Endothelial cell of umbilical vein (primary cell): ENCODE measurements at regions not wholly inside any gene's neighbourhood (a gene's known extent, or its start where the extent isn't known, plus 50 kb on each side); places are given as distances from the start of the nearest gene placed in this dataset.

Experiments
- BruUV-seq: library from RNA; stranded (reverse); fragments of 400-500 nt; replicated peaks from 2 replicates; lab custom pipeline; 2021; lab: Mats Ljungman, UMichigan
- CTCF ChIA-PET: fragments of 300-600, 350-600 bp; sonication (Branson Sonifier 250); formaldehyde crosslinking; loops from one replicate; lab custom pipeline; 2021; ENCODE audit warnings: antibody characterized with exemption, inconsistent platforms; lab: Charles Lee
- POLR2A ChIA-PET: fragments of 300-600, 350-600 bp; sonication (Branson Sonifier 250); formaldehyde crosslinking; loops from one replicate; lab custom pipeline; 2021; ENCODE audit warnings: antibody characterized with exemption, inconsistent platforms; lab: Charles Lee
- DNase-seq: peaks from one replicate; pipeline ENCODE4 v3.0.0-alpha.2; 2011; ENCODE audit warnings: low read depth, low spot score
- FAIRE-seq: peaks from 2 replicates; lab custom pipeline; 2011; peaks lifted over from hg19 to GRCh38; lab: Jason Lieb, UNC
- H2AFZ ChIP-seq: 2 replicates; pipeline ENCODE4 v1.6.0; 2012; ENCODE audit warnings: low read depth, low read length, control low read depth, inconsistent platforms
- H3K27ac ChIP-seq: 2 replicates; pipeline ENCODE4 v1.5.1; 2011; ENCODE audit warnings: low read depth, mild to moderate bottlenecking, control low read depth, low read length, moderate library complexity; ENCODE audit not compliant: insufficient read depth
- H3K27me3 ChIP-seq, 2 experiments: 2 replicates each; pipeline versions ENCODE4 v1.6.0 to v1.6.1; 2011; ENCODE audit warnings: low read length in 2 of 2, mixed read lengths in 1 of 2; ENCODE audit not compliant: control insufficient read depth in 2 of 2, insufficient read depth in 2 of 2
- H3K36me3 ChIP-seq, 2 experiments: 2 replicates in 1 of 2; 3 replicates in 1 of 2; pipeline ENCODE4 v1.5.1; 2011; ENCODE audit warnings: low read length in 2 of 2, mild to moderate bottlenecking in 1 of 2, moderate library complexity in 1 of 2; ENCODE audit not compliant: control insufficient read depth in 2 of 2, insufficient read depth in 2 of 2; ENCODE audit errors: extremely low read depth in 1 of 2
- H3K4me1 ChIP-seq: 3 replicates; pipeline ENCODE4 v1.5.1; 2011; ENCODE audit warnings: mild to moderate bottlenecking, low read length; ENCODE audit not compliant: control insufficient read depth, insufficient read depth; ENCODE audit errors: extremely low read depth
- H3K4me2 ChIP-seq: 2 replicates; pipeline ENCODE4 v1.6.1; 2011; ENCODE audit warnings: low read length, control low read depth, mixed read lengths; ENCODE audit not compliant: insufficient read depth
- H3K4me3 ChIP-seq, 3 experiments: fragments of 200-600 bp in 1 of 3; sonication (generic), shearing (Covaris generic) in 1 of 3; replicated peaks in 1 of 3; 2 replicates each; pipeline ENCODE4 v1.5.1; 2011 to 2016; ENCODE audit warnings: control low read depth in 3 of 3, low read length in 3 of 3, mild to moderate bottlenecking in 2 of 3, inconsistent platforms in 1 of 3, low read depth in 1 of 3, moderate library complexity in 1 of 3; ENCODE audit not compliant: insufficient read depth in 1 of 3
- H3K79me2 ChIP-seq: 2 replicates; pipeline ENCODE4 v1.6.0; 2012; ENCODE audit warnings: low read length, inconsistent platforms; ENCODE audit not compliant: control insufficient read depth, insufficient read depth
- H3K9ac ChIP-seq: replicated peaks from 2 replicates; pipeline ENCODE3; 2011; ENCODE audit warnings: low read length, control low read depth; ENCODE audit not compliant: insufficient read depth; ENCODE audit errors: extremely low read depth
- H3K9me1 ChIP-seq: replicated peaks from 3 replicates; pipeline ENCODE4 v1.6.0; 2011; ENCODE audit warnings: mild to moderate bottlenecking, low read length; ENCODE audit not compliant: control insufficient read depth, insufficient read depth; ENCODE audit errors: extremely low read depth
- H3K9me3 ChIP-seq: replicated peaks from 2 replicates; pipeline ENCODE4 v1.5.1; 2012; ENCODE audit warnings: low read length, inconsistent platforms; ENCODE audit not compliant: control insufficient read depth, insufficient read depth
- H4K20me1 ChIP-seq: replicated peaks from 2 replicates; pipeline ENCODE3; 2011; ENCODE audit warnings: mild to moderate bottlenecking, low read length; ENCODE audit not compliant: control insufficient read depth, insufficient read depth; ENCODE audit errors: extremely low read depth
- CTCF ChIP-seq, 2 donors: IDR thresholded peaks; 1 replicate in 1 of 2; 2 replicates in 1 of 2; pipeline ENCODE4 v1.5.1; 2011; ENCODE audit warnings: low read length in 2 of 2, mild to moderate bottlenecking in 2 of 2, moderate library complexity in 2 of 2, control low read depth in 1 of 2, inconsistent platforms in 1 of 2, low read depth in 1 of 2; ENCODE audit not compliant: insufficient read depth in 1 of 2; ENCODE audit errors: extremely low read depth in 1 of 2
- EZH2 ChIP-seq: IDR thresholded peaks from 2 replicates; pipeline ENCODE4 v1.6.1; 2012; ENCODE audit warnings: borderline replicate concordance, low read depth, mild to moderate bottlenecking, moderate library complexity, low read length, inconsistent platforms; ENCODE audit not compliant: severe bottlenecking
- FOS ChIP-seq: IDR thresholded peaks from 2 replicates; pipeline ENCODE4 v1.6.1; 2011; ENCODE audit warnings: mild to moderate bottlenecking, low read length, moderate library complexity, borderline replicate concordance; ENCODE audit not compliant: insufficient read depth
- GATA2 ChIP-seq: IDR thresholded peaks from 2 replicates; pipeline ENCODE4 v1.7.0; 2011; ENCODE audit warnings: low read depth, mild to moderate bottlenecking, moderate library complexity, mixed read lengths, low read length; ENCODE audit not compliant: insufficient read length, insufficient read depth
- JUN ChIP-seq: IDR thresholded peaks from 2 replicates; pipeline ENCODE4 v1.6.1; 2011; ENCODE audit warnings: borderline replicate concordance, low read depth; ENCODE audit not compliant: insufficient read length, insufficient read depth
- MAX ChIP-seq: IDR thresholded peaks from 2 replicates; pipeline ENCODE4 v1.6.1; 2011; ENCODE audit not compliant: insufficient read depth, insufficient read length
- MYC ChIP-seq: IDR thresholded peaks from one replicate; pipeline ENCODE4 v1.6.1; 2011; ENCODE audit warnings: mild to moderate bottlenecking, low read depth, low read length
- POLR2A ChIP-seq: IDR thresholded peaks from 2 replicates; pipeline ENCODE4 v1.6.1; 2012; ENCODE audit warnings: low read depth, mild to moderate bottlenecking, control low read depth, low read length
- POLR2AphosphoS5 ChIP-seq: IDR thresholded peaks from 2 replicates; pipeline ENCODE4 v1.6.1; 2012; ENCODE audit warnings: low read depth, mild to moderate bottlenecking, control low read depth, low read length, moderate library complexity; ENCODE audit not compliant: insufficient read depth
- dilution Hi-C: fragments of 300-500 bp; cut with MboI; formaldehyde crosslinking; loops from one replicate; pipeline ENCODE4 v1.15.0; 2019; ENCODE audit warnings: low sequenced_read_pairs; ENCODE audit not compliant: extremely low pct_ligation_motif_present
- intact Hi-C: fragments of 100-400 bp; cut with micrococcal nuclease; formaldehyde crosslinking; loops from one replicate; pipeline ENCODE4 v1.10.0; 2022

- BruUV-seq: no TSS peak
- Histone ChIP-seq H3K27ac (no peak overlapping the region), H3K27me3 (no peaks in the 10 kb centered on the region), H3K9ac (no peak overlapping the region), H4K20me1 (no peaks in the 10 kb centered on the region), H3K36me3 (no peaks in the 10 kb centered on the region), H3K79me2 (no peaks in the 10 kb centered on the region), H3K4me1 (no peaks in the 10 kb centered on the region), H3K4me2 (no peak overlapping the region), H3K9me1 (no peaks in the 10 kb centered on the region), H2AFZ (no peak overlapping the region), H3K9me3 (no peaks in the 10 kb centered on the region), H3K4me3 (no peak overlapping the region)
- FAIRE-seq (no peak), DNase-seq (no peak)
- ChIA-PET CTCF (no interaction called here), POLR2A (no interaction called here)
- TF ChIP-seq GATA2: no peak
- no peak for TF ChIP-seq CTCF (IDR thresholded peaks at IDR 0.05; ENCODE audit: extremely low read depth in 1 of 2, insufficient read depth in 1 of 2, low read depth in 1 of 2, low read length in 2 of 2)
- intact Hi-C loops (no loop called here), dilution Hi-C loops (no loop called here)
These were observed 94.9 kb downstream of the SLC4A3 start for GRCh38 chr2:219722276-219722879.

GRCh38 chr2:219723311-219723710 is 95.9 kb downstream of the SLC4A3 start:
- no peaks in the 10 kb centered on the region for H4K20me1 ChIP-seq
- no peak overlapping the region for H3K9ac ChIP-seq
- no peaks in the 10 kb centered on the region for H3K79me2 ChIP-seq
- H2AFZ ChIP-seq: no peak overlapping the region
- POLR2A ChIA-PET: no interaction called here
- no peak overlapping the region for H3K4me2 ChIP-seq
- TF ChIP-seq EZH2: no peak
- TF ChIP-seq GATA2: no peak
- no peak for TF ChIP-seq POLR2AphosphoS5
- TF ChIP-seq POLR2A: no peak
- no peak for TF ChIP-seq FOS
- no peak for TF ChIP-seq JUN
- TF ChIP-seq MAX: no peak
- TF ChIP-seq CTCF (IDR thresholded peaks at IDR 0.05; ENCODE audit: extremely low read depth in 1 of 2, insufficient read depth in 1 of 2, low read depth in 1 of 2, low read length in 2 of 2): no peak
- TF ChIP-seq MYC: no peak
- H3K4me1 ChIP-seq: no peaks in the 10 kb centered on the region
- CTCF ChIA-PET: no interaction called here
- BruUV-seq: no TSS peak
- H3K27me3 ChIP-seq: no peaks in the 10 kb centered on the region
- dilution Hi-C loops: no loop called here
- no peak overlapping the region for H3K4me3 ChIP-seq
- H3K9me1 ChIP-seq: no peaks in the 10 kb centered on the region
- FAIRE-seq (no peak), DNase-seq (no peak)
- intact Hi-C loops: no loop called here
- H3K27ac ChIP-seq: no peak overlapping the region
- no peaks in the 10 kb centered on the region for H3K36me3 ChIP-seq
- H3K9me3 ChIP-seq: no peaks in the 10 kb centered on the region
